ENCODE measurements at regions not wholly inside any gene's neighbourhood (a gene's known extent, or its start where the extent isn't known, plus 50 kb on each side); places are given as distances from the start of the nearest gene placed in this dataset.

DNA sequence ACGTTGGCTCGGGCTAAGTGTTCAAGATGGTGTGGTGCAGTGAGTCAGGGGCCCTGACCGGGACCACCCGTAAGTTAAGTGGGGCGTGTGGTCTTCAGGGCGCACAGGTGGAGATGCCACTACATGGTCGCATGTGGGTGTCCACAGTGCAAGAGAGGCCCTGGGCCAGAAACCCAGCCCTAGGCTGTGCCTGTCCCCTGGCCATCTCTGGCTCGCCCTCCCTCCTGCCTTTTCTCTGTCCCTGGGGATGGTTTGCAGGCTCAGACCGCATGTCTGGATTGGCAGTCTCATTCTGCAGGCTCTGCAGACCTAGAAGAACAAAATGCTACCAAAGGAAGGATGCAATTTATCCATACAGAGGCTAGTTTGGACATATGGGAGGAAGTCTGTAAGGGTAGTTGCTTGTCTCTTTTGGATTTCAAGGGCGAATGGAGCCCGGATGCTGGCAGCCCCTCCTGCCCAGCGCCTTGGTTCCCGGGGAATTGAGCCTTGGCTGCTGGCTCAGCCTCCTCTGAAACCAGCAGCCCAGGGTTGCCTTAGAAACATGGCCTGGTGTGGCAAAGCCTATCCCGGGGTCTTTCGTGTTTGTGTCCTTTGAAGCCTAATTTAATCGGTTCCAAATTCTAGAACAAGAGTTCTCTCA lies 417.5 kb upstream of the HS6ST1 start:
- Histone ChIP-seq H3K27ac (ENCODE audit: low read depth in 2 of 2, low read length in 1 of 2) (no peak overlapping the region), H3K9me3 (no peaks in the 10 kb centered on the region), H3K36me3 (replicated peaks in 1 of 2; ENCODE audit: control insufficient read depth in 1 of 2, insufficient read depth in 2 of 2, low read length in 1 of 2) (no peaks in the 10 kb centered on the region), H3K27me3 (ENCODE audit: insufficient read depth) (no peaks in the 10 kb centered on the region), H3F3A (replicated peaks; ENCODE audit: insufficient read depth) (no peaks in the 10 kb centered on the region), H2AFZ (ENCODE audit: low read depth) (no peak overlapping the region), H3K9me2 (no peaks in the 10 kb centered on the region), H3K4me3 (ENCODE audit: low read depth in 2 of 2, low read length in 1 of 2) (peak overlapping the region in 1 of 2 experiments; percentile 57; a peak in 1 of 4 replicates), H3K79me2 (ENCODE audit: insufficient read depth) (no peaks in the 10 kb centered on the region), H3K9ac (no peak overlapping the region), H3K4me1 (ENCODE audit: control insufficient read depth in 1 of 2, insufficient read depth in 2 of 2, low read depth in 1 of 2, low read length in 1 of 2) (peaks cover 0 to 29% of the 10 kb centered on the region in 2 experiments; a peak in 1 of 4 replicates), H4K20me1 (ENCODE audit: insufficient read depth) (no peaks in the 10 kb centered on the region), H3K4me2 (no peak overlapping the region)
- ChIA-PET POLR2A (no interaction called here), CTCF (interaction anchor here (0.6 to 2.6 kb wide), 36 partner anchors 8 to 1570 kb away, joined by 3 to 14 read pairs (median 3); no protein-coding TSS in a partner anchor)
- no peak for TF ChIP-seq RFX5 (IDR thresholded peaks at IDR 0.05; ENCODE audit: low read length)
- TF ChIP-seq, protein P1, sequence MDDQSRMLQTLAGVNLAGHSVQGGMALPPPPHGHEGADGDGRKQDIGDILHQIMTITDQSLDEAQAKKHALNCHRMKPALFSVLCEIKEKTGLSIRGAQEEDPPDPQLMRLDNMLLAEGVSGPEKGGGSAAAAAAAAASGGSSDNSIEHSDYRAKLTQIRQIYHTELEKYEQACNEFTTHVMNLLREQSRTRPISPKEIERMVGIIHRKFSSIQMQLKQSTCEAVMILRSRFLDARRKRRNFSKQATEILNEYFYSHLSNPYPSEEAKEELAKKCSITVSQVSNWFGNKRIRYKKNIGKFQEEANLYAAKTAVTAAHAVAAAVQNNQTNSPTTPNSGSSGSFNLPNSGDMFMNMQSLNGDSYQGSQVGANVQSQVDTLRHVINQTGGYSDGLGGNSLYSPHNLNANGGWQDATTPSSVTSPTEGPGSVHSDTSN (IDR thresholded peaks at IDR 0.05): no peak
- TF ChIP-seq TAF1 (IDR thresholded peaks at IDR 0.05; ENCODE audit: borderline replicate concordance, low read depth, low read length): no peak
- no peak for TF ChIP-seq POLR2AphosphoS5 (IDR thresholded peaks at IDR 0.05; ENCODE audit: low read depth, low read length)
- no peak for TF ChIP-seq SIN3A (IDR thresholded peaks at IDR 0.05; ENCODE audit: borderline replicate concordance, low read depth, low read length)
- TF ChIP-seq, protein P2, sequence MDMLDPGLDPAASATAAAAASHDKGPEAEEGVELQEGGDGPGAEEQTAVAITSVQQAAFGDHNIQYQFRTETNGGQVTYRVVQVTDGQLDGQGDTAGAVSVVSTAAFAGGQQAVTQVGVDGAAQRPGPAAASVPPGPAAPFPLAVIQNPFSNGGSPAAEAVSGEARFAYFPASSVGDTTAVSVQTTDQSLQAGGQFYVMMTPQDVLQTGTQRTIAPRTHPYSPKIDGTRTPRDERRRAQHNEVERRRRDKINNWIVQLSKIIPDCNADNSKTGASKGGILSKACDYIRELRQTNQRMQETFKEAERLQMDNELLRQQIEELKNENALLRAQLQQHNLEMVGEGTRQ (IDR thresholded peaks at IDR 0.05; ENCODE audit: borderline replicate concordance, low read depth, low read length): no peak
- no peak for TF ChIP-seq NFIC (IDR thresholded peaks at IDR 0.05; ENCODE audit: borderline replicate concordance)
- no peak for TF ChIP-seq GABPA (IDR thresholded peaks at IDR 0.05; ENCODE audit: low read depth)
- no peak for TF ChIP-seq TCF12 (IDR thresholded peaks at IDR 0.05)
- no peak for TF ChIP-seq SMC3 (IDR thresholded peaks at IDR 0.05; ENCODE audit: low read depth, low read length)
- TF ChIP-seq, protein P3, sequence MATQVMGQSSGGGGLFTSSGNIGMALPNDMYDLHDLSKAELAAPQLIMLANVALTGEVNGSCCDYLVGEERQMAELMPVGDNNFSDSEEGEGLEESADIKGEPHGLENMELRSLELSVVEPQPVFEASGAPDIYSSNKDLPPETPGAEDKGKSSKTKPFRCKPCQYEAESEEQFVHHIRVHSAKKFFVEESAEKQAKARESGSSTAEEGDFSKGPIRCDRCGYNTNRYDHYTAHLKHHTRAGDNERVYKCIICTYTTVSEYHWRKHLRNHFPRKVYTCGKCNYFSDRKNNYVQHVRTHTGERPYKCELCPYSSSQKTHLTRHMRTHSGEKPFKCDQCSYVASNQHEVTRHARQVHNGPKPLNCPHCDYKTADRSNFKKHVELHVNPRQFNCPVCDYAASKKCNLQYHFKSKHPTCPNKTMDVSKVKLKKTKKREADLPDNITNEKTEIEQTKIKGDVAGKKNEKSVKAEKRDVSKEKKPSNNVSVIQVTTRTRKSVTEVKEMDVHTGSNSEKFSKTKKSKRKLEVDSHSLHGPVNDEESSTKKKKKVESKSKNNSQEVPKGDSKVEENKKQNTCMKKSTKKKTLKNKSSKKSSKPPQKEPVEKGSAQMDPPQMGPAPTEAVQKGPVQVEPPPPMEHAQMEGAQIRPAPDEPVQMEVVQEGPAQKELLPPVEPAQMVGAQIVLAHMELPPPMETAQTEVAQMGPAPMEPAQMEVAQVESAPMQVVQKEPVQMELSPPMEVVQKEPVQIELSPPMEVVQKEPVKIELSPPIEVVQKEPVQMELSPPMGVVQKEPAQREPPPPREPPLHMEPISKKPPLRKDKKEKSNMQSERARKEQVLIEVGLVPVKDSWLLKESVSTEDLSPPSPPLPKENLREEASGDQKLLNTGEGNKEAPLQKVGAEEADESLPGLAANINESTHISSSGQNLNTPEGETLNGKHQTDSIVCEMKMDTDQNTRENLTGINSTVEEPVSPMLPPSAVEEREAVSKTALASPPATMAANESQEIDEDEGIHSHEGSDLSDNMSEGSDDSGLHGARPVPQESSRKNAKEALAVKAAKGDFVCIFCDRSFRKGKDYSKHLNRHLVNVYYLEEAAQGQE (IDR thresholded peaks at IDR 0.05; ENCODE audit: low read depth, low read length): no peak
- TF ChIP-seq EZH2phosphoT487 (IDR thresholded peaks at IDR 0.05; ENCODE audit: borderline replicate concordance, low read depth): no peak
- TF ChIP-seq MXI1 (IDR thresholded peaks at IDR 0.05; ENCODE audit: low read depth, low read length): no peak
- TF ChIP-seq FOXM1 (IDR thresholded peaks at IDR 0.05; ENCODE audit: low read depth): no peak
- no peak for TF ChIP-seq JUND (IDR thresholded peaks at IDR 0.05)
- peak; percentile 30 for DNase-seq
- WGBS (ENCODE audit: low lambda C conversion rate): 27% methylated on average over 10 of the region's 16 CpGs

Data from SK-N-SH (cell line).